ENCODE measurements at regions not wholly inside any gene's neighbourhood (a gene's known extent, or its start where the extent isn't known, plus 50 kb on each side); places are given as distances from the start of the nearest gene placed in this dataset.

- TF ChIP-seq CTCF (IDR thresholded peaks at IDR 0.05), result no peak
- no peak for TF ChIP-seq EZH2 (IDR thresholded peaks at IDR 0.05; ENCODE audit: borderline replicate concordance, insufficient read depth, low read depth, low read length, poor library complexity, severe bottlenecking)
Observed at GRCh38 chr4:166512267-166512666, 639.2 kb downstream of the TLL1 start.
